ENCODE measurements at regions not wholly inside any gene's neighbourhood (a gene's known extent, or its start where the extent isn't known, plus 50 kb on each side); places are given as distances from the start of the nearest gene placed in this dataset.

DNA sequence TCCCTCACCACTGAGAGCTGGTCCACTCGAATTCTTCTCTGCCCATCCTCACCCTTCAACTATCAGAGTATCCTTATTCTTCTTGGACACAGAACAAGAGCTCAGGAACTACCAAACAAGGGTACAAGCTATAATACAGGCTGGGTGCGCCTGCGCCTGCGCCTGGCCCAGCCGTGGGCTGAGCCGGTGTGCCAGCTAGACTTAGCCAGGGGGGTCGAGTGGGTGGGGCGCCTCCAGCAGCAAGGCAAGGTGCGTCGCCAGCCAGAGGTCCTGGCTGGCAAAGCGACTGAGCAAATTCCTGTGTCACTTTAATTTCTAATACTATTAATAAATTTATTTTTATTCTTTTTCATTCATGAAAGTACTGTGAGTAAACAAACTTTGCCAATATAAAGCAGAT is 1072.6 kb upstream of the PIK3C3 start:
- TF ChIP-seq, protein P1, sequence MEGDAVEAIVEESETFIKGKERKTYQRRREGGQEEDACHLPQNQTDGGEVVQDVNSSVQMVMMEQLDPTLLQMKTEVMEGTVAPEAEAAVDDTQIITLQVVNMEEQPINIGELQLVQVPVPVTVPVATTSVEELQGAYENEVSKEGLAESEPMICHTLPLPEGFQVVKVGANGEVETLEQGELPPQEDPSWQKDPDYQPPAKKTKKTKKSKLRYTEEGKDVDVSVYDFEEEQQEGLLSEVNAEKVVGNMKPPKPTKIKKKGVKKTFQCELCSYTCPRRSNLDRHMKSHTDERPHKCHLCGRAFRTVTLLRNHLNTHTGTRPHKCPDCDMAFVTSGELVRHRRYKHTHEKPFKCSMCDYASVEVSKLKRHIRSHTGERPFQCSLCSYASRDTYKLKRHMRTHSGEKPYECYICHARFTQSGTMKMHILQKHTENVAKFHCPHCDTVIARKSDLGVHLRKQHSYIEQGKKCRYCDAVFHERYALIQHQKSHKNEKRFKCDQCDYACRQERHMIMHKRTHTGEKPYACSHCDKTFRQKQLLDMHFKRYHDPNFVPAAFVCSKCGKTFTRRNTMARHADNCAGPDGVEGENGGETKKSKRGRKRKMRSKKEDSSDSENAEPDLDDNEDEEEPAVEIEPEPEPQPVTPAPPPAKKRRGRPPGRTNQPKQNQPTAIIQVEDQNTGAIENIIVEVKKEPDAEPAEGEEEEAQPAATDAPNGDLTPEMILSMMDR (conservative IDR thresholded peaks at IDR 0.05; ENCODE audit: low read depth, low read length) = no peak
- no peak for DNase-seq (ENCODE audit: low read depth)
- no peak overlapping the region for H3K4me3 ChIP-seq (ENCODE audit: low read depth, low read length)

DNA sequence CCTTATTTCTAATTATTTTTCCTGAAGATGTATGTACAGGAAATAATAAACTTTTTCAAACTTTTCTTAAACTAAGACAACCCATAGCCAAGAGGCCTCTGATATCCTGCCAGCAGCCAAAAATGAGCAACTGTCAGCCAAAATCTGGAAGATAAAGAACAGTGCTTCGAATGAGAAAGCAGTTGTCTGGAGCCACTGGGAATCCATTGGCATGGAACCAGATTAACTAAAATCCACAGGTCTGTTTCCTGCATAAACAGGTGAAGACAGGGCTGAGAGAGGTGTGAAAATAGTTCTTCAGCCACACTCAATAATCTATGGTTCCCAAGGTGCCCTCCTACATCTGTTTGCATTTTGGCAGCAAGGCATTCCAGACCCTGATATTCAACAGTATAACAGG is 1076.7 kb upstream of the PIK3C3 start:
- DNase-seq (ENCODE audit: low read depth) = no peak
- TF ChIP-seq, protein P1 (conservative IDR thresholded peaks at IDR 0.05; ENCODE audit: low read depth, low read length) = no peak
- H3K4me3 ChIP-seq (ENCODE audit: low read depth, low read length) = no peak overlapping the region

DNA sequence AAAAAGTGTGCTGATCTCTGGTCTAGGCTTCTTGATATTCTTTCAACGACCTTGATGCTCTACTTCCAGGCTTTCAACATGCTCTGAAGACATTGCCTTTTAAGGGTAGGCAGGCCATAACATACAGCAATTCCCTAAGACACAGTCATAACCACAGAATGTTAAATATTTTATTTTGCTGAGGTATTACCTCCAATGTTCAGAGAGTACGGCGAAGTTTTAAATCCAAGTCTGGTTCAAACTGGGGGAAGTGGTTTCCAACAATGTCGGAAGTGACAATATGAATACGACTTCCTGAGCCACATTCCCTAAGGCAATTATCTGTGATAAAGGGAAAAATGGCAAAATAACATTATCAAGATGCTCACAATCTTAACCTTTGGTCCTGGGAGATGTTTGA is 1077.9 kb upstream of the PIK3C3 start:
- TF ChIP-seq, protein P1 (conservative IDR thresholded peaks at IDR 0.05; ENCODE audit: low read depth, low read length) = no peak
- DNase-seq (ENCODE audit: low read depth) = peak; percentile 98
- H3K4me3 ChIP-seq (ENCODE audit: low read depth, low read length) = no peak overlapping the region

DNA sequence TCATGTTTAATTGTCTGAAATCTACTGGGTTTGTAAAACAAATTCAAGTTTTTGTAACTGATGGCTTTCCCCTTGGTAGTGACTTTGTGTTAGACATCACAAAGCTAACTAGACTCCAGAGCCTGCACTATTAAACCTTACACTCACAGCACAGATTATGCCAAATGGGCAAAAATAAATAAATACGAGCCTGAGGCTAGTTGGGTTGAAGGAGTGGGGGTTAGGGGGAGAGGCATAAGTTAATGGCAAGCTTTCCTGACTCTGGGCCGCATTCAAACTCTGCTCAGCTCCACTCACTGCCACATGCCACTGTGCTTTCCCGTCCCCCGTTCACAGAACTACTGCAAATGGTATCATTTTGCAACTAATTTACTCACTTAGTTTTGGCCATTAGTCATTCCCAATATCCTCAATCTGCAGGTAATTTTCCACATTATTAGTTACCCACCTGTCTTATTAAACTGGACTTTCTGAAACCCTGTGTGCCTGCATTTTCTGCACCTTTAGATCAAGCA is 1079.9 kb upstream of the PIK3C3 start:
- TF ChIP-seq, protein P1 (conservative IDR thresholded peaks at IDR 0.05; ENCODE audit: low read depth, low read length) = no peak
- no peak overlapping the region for H3K4me3 ChIP-seq (ENCODE audit: low read depth, low read length)
- DNase-seq (ENCODE audit: low read depth) = no peak

DNA sequence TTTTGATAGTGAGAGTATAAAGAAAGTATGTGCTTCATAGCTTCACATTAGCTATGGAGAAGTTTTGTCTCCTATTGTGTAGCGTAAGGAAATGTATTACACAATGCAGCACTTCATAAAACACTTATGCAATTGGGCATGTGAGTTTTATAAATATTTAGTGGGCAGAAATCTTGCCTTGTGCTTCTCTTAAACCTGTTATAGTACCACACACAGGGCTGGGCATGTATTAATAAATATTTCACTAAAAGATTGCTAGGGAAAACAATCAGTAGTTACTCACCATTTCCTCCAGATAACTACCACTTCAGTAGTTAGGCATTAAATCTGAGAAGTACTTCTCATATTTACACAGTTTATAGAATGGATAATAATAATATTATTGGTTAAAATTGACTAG is 1080.8 kb upstream of the PIK3C3 start:
- DNase-seq (ENCODE audit: low read depth) = peak; percentile 75
- TF ChIP-seq, protein P1 (conservative IDR thresholded peaks at IDR 0.05; ENCODE audit: low read depth, low read length) = no peak
- no peak overlapping the region for H3K4me3 ChIP-seq (ENCODE audit: low read depth, low read length)

DNA sequence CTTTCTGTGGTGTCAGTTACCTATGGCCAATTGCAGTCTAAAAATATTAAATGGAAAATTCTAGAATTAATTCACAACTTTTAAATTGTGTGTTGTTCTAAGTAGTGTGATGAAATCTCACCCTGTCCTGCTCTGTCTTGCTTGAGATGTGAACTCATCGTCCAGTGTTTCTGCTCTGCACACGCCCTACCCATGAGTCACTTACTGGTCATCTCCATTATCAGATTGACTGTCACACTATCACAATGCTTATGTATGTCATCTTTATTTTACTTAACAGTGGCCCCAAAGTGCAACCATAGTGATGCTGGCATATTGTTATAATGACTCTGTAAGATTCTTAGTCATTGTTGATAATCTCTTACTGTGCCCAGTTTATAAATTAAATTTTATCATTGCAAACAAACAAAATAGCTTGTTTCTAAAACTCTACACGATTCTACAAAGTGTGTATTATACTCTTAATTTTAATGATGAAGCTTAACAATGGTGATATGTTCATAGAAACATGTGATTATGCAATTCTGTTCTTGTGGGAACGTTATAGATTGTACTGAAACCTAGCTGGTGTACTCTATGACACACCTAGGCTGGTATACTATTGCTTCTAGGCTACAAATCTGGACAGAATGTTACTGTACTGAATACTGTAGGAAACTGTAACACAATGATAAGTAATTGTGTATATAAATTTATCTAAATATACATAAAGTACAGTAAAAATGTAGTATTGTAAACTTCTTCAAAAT is 1086.8 kb upstream of the PIK3C3 start:
- no peak overlapping the region for H3K4me3 ChIP-seq (ENCODE audit: low read depth, low read length)
- TF ChIP-seq, protein P1 (conservative IDR thresholded peaks at IDR 0.05; ENCODE audit: low read depth, low read length) = no peak
- DNase-seq (ENCODE audit: low read depth) = peak; percentile 88

DNA sequence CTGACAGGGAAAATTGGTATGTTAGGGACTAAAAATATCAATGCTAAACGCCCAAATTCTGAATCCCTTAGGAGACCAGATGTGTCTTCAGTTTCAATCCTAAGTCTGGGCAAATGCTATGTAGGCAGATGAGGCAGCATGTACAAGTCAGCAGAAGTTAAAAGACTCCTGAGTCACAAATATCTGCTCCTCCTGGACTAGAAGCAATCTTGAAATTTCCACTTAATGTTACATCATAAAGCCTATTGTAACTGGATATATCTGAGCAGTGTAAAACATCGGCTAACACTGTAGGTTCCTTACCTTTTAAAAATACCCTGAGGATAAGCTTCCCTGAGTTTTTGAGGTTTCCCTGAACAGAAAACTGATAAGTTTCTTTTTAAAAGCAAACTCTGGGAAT is 1087.6 kb upstream of the PIK3C3 start:
- peak; percentile 94 for DNase-seq (ENCODE audit: low read depth)
- TF ChIP-seq, protein P1 (conservative IDR thresholded peaks at IDR 0.05; ENCODE audit: low read depth, low read length) = no peak
- H3K4me3 ChIP-seq (ENCODE audit: low read depth, low read length) = no peak overlapping the region
